GM19397 (cell line): ENCODE measurements at regions not wholly inside any gene's neighbourhood (a gene's known extent, or its start where the extent isn't known, plus 50 kb on each side); places are given as distances from the start of the nearest gene placed in this dataset.

Source experiments
- ATAC-seq: cut with Tn5 transposase; IDR thresholded peaks from one replicate; pipeline ENCODE4 v1.9.1; 2021; ENCODE audit warnings: mild to moderate bottlenecking, moderate library complexity; ENCODE audit not compliant: unreplicated experiment

- ATAC-seq: no peak
These were observed 500.6 kb upstream of the IGFBP3 start for GRCh38 chr7:46421441-46422230.

DNA sequence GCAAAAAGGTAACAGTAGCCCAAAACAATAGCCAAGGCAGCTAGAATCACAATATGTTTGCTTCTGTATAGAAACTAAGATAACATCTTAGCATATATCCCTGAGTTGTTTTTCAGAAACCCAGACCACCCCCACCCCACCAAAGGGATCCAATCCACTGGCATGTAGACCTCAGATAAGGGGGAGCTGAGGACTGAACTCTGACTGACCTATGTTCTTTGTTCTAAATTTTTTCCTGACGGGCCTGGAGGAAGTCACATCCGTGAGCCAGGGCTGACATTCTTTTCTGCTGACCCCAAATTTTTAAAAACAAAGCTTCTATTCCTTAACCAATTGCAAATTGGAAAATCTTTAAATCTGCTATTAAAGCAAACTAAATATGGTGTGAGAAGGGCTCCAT, 493.9 kb upstream of the IGFBP3 start:
- ATAC-seq: no peak

DNA sequence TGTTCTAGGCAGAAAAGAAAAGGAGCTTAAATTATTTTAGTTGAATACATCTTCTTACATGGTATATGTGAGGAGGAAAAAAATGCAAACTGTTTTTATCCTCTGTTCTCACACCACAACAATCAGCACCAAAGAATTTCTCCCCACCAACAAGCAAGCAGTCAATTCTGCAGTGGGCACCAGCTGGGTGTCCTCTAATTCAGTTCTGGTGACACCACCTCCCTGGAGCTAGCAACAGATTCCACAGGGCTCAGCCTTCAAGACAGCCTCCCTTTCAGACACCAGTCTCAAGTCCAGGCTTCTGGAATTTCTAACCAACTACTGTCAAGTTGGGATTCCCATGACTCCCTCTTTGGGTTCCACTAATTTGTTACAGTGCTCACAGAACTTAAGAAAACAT, 490.2 kb upstream of the IGFBP3 start:
- no peak for ATAC-seq

DNA sequence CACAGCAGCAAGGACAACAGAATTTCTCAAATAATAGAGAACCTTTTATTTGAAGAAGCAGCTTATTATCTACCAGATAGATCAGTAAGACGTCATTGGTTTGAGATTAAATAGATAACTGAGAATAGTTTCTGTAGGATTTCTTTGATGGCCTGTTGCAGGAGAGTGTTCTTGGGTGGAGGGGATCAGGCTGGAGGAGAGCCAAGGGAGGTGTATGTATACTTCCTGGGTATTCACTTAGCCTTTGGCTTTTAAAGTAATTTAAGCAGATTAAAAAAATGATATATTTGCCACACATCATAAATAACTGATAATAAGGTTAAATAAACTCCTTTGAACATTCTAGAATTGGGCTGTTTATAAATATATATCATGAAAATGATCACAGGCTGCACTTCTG, 486.1 kb upstream of the IGFBP3 start:
- ATAC-seq: no peak

GRCh38 chr7:46397591-46397990, 476.5 kb upstream of the IGFBP3 start:
- no peak for ATAC-seq

- ATAC-seq: no peak
These were observed 475.4 kb upstream of the IGFBP3 start for GRCh38 chr7:46396481-46396880.

- no peak for ATAC-seq
These were observed 472.1 kb upstream of the IGFBP3 start for GRCh38 chr7:46393142-46393541.

DNA sequence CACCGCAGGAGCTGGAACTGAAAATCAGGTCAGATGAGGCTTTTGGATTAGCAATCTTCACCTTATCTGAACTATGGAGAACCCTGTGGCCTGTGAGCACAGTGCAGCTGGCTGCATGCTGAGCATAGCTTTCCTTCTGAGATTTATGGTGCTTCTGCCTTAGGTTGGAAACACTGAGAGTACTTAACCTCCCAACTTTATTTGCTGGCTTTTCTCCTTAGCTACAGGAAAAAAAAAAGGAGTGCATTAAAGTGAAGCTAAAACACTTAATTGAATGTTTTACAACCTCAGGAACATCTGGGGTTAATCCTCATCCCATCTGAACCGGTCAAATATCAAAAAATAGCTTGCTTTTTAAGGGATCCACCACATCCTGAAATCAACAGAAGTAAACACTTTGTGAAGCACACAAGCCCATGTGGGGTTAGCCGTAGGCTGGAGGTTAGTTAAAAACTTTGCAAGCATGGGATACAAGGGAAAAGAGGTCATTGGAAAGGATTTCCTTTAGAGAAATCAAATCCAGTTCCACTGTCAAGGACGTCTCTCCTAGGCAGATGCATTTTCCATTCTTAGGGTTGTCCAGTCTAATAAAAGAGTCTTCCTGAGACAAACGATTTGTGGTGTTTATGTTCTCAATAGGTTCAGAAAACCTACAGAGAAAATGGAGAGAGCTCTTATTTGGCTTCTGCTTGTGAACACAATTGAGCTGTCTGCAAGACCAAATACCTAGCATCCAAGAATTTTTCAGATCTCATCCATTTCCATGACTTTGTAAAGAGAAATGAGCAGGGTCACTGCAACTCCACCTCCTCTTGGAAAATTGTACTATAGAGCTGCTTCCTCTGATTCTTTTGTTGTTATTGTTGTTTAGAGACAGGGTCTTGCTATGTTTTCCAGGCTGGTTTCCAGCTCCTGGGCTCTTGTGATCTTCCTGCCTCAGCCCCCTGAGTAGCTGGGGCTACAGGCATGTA, 470.4 kb upstream of the IGFBP3 start:
- no peak for ATAC-seq

GRCh38 chr7:46390042-46390441, 469.0 kb upstream of the IGFBP3 start:
- no peak for ATAC-seq

DNA sequence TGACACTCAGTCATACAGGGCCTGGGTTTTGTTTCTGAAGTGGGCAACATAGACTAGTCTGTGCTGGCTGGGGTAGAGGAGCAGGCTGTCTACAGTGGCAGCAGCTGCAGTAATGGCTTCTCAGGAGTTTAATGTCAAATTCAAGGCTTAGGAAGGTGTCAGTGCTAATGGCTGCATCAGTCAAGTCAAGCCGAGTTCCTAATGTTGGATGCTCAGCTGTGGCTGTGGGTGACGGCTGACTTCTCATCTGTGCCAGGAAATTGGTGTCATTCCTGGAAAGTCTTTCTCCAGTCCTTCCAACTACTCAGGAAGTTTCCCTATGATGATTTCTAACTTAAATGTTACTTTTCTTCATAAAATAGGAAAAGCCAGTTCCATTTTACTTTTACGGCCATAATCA, 468.1 kb upstream of the IGFBP3 start:
- ATAC-seq: no peak

- no peak for ATAC-seq
These were observed 466.6 kb upstream of the IGFBP3 start for GRCh38 chr7:46387646-46388045.

- ATAC-seq: no peak
These were observed 465.6 kb upstream of the IGFBP3 start for GRCh38 chr7:46386428-46387399.

DNA sequence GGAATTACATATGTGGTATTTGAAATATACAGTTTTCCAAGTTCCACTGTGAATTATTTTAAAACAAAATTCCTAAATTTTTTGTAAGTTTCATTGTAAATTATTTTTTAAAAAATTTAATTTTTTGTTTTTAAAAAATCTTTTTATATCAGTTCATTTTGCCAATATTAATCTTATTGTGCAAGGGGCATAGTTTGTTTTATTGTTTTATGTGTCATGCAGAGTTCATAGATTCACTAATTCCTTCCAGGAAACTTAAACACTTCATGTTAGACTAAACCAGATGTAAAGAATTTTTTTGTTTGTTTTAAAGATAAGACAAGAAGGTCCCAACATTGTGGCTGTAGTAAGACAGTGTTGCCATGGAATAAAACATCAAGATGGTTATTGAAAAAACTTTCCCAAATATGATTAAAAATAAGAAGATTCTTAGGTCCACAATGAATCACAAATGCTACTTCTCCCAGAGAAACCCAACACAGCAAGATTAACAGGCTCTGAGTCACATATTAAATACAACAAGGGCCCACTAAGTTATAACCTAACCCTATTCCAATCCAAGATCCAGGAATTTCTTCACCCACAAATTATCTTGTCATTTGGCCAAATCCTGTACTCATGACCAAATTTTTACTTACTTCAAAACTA, 464.7 kb upstream of the IGFBP3 start:
- ATAC-seq: no peak

- ATAC-seq: no peak
These were observed 462.5 kb upstream of the IGFBP3 start for GRCh38 chr7:46383605-46384004.

GRCh38 chr7:46369933-46370654, 449.0 kb upstream of the IGFBP3 start:
- no peak for ATAC-seq

GRCh38 chr7:46368871-46369270, 447.8 kb upstream of the IGFBP3 start:
- no peak for ATAC-seq

DNA sequence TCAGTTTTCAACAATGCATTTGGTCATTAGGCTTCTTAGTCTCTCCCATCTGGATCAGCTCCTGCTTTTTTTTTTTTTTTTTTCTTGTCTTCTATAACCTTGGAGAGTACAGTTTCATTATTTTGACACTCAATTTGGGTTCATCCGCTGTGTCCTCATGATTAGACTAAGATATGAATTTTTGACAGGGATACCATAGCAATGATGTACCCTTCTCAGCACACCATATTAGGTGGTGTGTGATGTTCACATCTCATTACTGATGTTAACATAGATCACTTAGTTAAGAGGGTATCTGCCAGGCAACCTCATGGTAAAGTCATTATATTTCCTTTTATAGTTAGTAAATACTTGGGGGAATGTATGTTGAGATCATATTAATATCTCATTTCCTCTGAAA, 445.5 kb upstream of the IGFBP3 start:
- no peak for ATAC-seq

DNA sequence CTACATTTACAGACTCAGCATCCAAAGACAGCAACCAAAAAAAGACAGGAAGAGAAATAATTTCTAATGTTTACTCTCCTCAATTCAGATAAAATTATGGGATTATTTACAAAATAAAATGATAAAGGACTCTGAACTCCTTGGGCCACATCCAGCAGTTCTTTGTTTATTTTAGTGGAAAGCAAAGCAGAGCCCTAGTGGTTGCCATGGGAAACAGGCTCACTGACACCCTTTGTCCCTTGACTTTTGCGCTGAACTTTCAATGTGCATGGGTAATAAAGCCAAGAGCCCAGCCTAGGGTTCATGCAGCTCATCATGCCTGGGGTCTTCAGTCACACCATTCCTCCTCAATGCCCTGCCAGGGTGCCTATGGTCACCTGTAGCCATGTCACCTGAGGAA, 442.6 kb upstream of the IGFBP3 start:
- ATAC-seq: no peak

DNA sequence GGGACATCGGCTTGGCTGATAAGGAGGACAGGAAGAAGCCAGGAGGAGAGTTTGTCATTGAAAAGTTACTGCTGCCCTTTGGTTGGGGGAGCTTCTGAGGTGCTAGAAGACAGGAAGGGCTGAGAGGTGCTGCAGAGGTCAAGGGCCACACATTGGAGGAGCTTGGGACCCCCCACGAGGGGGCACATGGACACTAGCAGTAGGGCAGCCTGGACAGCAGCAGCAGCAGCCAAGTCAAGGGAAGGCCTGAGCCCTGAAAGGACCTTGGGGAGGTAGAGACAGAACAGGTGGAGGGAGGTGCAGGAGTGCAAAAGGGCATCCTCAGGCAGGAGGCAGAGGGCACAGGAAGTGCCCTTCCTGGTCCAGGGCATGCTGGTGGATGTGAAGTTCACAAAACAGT, 439.7 kb upstream of the IGFBP3 start:
- ATAC-seq: no peak

DNA sequence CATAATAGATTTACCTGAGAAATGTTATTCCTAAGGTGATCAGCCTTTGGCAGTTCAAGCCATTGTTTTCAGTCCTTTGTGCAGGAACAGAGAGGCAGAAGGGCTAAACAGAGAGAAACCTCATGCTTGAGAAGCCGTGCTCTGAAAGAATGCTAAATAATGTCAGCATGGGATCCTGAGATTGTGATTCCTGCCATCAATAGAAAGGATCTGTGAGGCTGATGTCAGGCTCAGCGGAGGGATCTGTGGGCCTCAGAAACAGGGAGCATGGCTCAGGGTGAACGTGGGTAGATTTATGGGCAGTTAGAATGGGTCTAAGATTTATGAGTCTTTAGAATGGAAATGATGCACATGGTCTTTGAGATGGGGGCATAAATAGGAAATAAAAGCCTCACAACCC, 439.2 kb upstream of the IGFBP3 start:
- ATAC-seq: no peak
